HG03571 (cell line): ENCODE measurements at regions not wholly inside any gene's neighbourhood (a gene's known extent, or its start where the extent isn't known, plus 50 kb on each side); places are given as distances from the start of the nearest gene placed in this dataset.
"Not testable (repeated sequence)": the region's sequence is repeated elsewhere in the genome, so short reads cannot be mapped to it uniquely, and the experiment has no call there.

Source experiments
- ATAC-seq: cut with Tn5 transposase; IDR thresholded peaks from one replicate; pipeline ENCODE4 v1.9.1; 2021; ENCODE audit not compliant: unreplicated experiment

DNA sequence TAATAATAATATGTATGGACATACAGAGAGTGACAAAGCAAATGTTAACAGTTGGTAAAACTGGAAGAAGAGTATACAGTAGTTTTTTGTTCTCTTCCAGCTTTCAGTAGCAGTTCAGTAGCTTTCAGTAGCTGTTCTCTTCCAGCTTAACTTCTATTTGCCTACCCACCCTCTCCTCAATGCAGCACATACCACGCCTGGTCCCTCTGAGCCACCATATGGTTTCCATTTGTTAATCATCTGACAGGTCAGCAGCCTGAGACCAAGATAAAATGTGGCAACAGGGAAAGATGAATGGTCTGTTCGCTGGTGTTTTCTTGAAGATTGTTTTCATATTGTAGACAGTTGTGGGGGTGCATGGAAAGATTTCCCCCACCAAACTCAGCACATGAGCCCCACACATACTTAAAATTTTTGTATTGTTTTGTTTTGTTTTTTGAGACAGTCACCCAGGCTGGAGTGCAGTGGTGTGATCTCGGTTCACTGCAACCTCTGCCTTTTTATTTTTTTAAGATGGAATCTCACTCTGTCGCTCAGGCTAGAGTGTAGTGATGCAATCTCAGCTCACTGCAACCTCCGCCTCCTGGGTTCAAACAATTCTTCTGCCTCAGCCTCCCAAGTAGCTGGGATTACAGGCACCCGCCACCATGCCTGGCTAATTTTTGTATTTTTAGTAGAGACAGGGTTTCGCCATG lies 56.8 kb downstream of the ATP6V0E2 start:
- not testable (repeated sequence) for ATAC-seq

DNA sequence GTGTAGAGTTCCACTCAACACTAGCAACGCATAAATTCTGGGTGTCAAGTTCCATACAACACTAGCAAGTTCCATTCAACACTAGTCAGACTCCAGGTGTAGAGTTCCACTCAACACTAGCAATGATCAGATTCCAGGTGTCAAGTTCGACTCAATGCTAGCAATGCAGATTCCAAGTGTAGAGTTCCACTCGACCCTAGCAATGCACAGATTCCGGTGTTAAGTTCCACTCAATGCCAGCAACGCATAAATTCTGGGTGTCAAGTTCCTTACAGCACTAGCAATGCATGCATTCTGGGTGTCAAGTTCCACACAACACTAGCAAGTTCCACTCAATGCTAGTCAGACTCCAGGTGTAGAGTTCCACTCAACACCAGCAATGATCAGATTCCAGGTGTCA lies 60.0 kb downstream of the ATP6V0E2 start:
- not testable (repeated sequence) for ATAC-seq

DNA sequence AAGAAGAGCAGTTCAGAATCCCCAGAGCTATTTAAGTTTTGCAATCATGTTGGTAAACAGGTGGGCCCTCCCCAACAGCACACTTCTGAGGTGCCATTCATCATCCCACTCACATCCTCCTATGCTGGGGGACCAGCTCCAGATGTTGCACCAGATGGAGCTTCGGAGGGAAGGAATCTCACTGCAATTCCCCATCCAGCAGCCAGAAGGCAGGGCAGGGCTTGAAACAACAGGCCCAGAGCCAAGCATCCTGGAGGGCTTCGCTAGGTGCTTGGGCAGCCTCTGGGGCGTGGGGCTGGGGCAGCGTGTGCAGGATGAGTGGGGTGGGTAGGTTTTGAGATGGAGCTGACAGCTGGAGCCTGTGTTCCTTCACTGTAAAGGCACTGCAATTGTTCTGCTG lies 73.6 kb downstream of the ATP6V0E2 start:
- not testable (repeated sequence) for ATAC-seq

DNA sequence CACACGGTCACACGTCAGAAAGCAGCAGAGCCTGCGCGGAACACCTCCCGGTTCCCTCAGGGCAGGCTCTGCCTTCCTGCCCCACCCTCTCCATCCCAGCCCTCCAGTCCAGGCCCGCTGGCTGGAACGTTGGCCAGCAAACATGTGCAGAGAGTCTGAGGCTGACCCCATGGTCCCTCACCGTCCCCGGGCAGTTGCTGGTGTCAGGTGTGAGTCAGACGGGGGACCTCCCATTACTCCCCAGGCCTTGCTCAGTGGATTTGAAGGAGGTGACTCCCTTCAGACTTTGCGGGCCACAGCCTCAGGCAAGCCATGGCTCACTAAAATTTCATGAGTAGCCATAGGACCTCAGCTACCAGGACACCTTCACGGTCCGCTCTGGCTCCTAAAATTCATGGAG lies 74.7 kb downstream of the ATP6V0E2 start:
- ATAC-seq, result not testable (repeated sequence)

DNA sequence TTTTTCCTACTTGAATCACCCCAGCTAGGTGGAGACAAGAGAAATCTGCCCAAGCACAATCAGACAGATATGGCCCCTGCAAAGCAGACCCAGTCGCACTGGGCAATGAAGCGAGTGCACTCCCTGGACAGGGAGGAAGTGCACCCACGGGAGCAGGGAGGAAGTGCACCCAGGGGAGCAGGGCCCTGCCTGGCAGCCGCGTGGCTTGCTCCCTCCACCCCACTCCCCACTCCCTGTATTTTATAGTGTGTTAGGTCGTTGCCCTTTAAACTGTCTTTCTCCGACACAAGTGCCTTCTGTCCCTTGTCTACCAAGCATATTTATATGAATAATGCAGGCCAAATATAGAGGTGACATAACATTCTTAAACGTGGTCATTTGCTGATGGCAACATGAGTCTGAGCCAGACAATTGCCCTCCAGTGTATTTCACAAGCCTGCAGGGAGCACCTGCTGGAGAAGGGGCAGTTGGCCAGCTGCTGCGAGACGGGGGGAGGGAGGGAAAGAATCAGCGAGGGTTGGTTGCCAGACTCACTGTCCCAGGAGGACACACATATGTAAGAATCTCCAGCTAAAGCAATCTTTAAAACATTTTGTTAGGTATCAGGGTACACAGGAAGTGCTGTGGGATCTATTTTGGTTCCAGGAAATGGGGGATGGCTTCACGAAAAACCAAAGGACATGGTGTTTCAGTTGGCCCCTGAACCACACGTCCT lies 76.3 kb downstream of the ATP6V0E2 start:
- not testable (repeated sequence) for ATAC-seq

DNA sequence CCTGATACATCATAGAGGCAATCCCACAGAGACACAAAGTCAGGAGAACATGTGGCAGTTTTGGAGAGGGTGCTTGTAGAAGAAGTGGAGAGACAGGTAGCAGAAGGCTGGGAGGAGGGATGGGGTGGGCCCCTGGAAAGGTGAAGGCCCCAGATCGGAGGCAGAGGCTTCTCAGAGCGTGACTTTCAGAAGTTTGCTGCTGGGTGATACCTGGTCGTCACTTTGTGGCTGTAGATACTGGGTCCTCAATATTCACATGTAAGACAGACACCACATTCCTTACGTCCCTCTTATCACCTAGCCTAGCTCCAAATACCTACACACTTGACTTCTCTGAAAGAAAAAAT lies 76.8 kb downstream of the ATP6V0E2 start:
- ATAC-seq, result not testable (repeated sequence)

DNA sequence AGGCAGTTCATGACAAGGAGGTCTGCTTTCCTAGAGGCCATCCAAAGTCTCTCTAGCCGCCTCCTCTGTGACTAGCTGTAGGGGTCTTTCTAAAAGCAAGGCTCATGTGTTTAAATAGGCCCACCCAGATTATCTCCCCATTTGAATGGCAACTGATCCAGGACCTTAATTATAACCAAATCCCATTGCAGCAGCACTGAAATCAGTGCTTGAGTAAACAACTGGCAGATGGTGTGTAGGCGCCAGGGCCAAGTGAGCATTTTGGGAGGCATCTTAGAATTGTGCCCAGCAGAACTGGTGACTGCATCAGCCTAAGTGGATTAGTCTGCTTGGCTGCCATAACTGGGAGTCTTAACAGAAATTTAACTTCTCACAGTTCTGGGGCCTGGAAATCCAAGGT lies 77.8 kb downstream of the ATP6V0E2 start:
- ATAC-seq, result not testable (repeated sequence)

DNA sequence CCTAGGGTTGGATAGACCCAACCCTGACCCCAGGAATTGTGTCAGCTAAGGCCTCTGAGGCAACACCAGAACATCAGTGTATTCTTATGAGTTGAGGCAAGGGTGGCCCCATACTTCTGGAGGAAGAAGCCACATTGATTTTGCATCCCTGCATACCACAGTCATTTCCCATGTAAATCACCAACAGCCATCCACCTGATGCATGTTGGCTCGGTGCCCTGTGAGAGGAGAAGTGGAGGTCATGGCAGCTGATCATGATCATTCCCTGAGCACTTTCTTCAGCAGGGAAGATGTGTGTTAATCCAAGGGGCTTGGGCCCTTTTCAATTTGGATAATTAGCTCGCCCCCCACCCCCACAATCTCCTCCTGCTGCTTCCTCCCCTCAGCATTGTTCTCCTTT lies 85.1 kb downstream of the ATP6V0E2 start:
- not testable (repeated sequence) for ATAC-seq

DNA sequence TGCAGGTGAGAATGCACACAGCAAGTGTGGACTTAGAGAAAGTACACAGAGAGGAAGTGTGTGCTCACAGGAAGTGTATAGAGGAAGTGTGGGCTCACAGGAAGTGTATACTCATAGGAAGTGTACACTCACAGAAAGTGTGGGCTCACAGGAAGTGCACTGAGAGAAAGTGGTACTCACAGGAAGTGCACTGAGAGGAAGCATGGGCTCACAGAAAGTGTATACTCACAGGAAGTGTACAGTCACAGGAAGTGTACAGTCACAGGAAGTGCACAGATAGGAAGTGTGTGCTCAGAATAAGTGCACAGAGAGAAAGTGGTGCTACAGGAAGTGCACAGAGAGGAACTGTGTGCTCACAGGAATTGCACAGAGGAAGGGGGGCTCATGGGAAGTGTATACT lies 87.1 kb downstream of the ATP6V0E2 start:
- not testable (repeated sequence) for ATAC-seq

DNA sequence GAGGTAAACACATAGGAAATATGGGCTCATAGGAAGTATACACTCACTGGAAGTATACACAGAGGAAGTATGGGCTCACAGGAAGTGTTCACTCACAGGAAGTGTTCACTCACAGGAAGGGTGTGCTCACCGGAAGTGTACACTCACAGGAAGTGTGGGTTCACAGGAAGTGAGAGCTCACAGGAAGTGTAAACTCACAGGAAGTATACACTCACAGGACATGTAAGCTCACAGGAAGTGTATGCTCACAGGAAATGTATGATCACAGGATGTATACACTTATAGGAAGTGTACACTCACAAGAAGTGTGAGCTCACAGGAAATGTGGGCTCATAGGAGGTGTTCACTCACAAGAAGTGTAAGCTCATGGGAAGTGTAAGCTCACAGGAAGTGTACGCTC lies 88.1 kb downstream of the ATP6V0E2 start:
- ATAC-seq, result not testable (repeated sequence)

DNA sequence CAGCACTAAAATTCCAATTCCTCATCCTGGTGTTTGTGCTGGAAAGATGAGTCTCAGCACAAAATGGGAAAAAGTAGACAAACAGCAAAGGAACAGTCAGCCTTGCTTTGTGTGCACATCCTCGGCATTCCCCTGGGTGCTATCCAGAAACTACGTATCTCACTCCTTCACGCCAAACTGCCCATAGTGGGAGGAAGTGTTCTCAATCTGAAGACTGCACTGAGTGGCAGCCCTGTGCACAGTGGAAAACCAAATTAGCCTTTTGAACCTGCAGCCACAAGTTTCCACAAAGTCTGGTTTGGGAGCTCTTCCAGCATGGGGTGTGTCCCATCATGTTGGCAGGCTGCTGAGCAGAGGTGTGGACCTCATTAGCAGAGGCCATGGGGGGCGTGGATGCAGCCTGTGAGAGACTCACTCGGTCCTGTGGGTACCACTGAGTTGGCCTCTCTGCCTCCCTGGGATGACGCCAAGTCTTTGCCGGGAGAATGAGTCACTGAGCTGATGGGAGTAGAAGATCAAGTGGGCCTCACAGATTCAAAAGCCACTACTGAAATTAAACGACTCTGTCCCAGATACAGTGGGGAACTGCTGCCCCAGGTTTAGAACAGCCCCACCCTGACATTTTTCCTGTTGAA lies 89.0 kb downstream of the ATP6V0E2 start:
- ATAC-seq, result not testable (repeated sequence)

DNA sequence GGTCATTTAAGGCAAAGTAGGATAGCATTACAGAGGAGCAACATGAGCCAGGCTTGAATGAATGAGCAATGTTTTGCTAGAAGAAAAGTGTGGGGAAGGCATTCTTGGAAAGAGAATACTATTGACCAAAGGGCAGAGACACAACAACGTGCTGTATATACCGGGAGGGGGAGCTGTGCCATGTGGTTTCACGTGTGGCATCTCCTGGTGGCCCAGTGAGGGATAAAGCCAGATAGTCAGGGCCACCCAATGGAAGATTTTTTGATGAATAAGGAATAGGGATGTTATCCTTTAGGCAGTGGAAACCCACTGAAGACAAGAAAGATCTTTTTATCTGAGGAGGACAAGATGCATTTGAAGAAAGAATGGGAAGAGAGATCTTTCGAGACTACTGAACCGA lies 90.2 kb downstream of the ATP6V0E2 start:
- not testable (repeated sequence) for ATAC-seq

DNA sequence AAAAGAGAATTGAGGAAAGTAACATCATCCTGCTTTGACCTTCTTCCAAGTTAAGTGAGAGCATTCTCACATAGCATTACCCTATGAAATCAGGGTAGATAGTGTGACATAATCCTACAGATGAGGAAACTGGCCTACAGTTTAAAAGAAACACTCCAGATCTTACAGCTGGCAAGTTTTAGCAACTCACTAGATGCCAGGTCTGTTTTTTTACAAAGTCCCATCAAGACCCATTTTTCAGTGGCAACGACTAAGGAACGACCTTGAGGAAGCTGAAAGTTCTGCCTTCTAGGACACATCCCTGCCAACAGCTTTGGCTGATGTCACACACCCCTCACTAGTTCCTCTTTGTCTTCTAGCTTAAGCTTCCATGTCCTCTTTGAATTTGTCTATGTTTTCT lies 92.7 kb downstream of the ATP6V0E2 start:
- not testable (repeated sequence) for ATAC-seq

DNA sequence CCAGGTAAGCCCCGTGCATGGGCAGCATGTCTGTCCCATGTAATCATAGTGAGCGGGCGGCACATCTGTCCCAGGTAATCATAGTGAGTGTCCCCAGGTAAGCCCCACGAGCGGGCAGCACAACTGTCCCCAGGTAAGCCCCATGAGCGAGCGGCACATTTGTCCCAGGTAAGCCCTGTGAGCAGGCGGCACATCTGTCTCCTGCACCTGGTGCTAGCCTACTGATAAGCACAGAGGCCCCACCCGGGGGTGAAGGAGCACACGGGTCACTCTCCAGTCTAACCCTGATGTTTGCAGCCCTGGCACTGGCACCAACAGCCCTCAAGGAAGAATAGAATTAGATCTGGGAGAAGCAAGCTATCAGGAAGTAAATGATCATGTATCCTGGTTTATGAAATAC lies 99.2 kb downstream of the ATP6V0E2 start:
- ATAC-seq, result not testable (repeated sequence)

DNA sequence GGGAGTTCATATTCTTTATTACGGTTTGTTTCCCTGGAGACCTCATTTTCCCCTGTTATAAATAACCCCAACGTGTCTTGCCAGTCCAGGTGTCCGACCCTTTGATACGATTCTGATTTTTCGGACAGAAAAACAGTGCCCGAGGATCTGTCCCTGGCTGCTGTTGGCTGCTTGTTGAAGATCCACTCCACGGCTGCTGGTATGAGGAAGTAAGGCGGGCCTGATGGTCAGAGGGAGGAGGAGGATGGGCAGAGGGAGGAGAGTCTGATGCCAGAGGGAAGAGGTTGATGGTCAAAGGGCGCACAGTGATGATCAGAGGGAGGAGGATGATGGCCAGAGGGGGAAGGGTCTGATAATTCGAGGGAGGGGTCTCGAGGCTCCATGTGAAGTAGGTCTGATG lies 99.9 kb downstream of the ATP6V0E2 start:
- not testable (repeated sequence) for ATAC-seq

DNA sequence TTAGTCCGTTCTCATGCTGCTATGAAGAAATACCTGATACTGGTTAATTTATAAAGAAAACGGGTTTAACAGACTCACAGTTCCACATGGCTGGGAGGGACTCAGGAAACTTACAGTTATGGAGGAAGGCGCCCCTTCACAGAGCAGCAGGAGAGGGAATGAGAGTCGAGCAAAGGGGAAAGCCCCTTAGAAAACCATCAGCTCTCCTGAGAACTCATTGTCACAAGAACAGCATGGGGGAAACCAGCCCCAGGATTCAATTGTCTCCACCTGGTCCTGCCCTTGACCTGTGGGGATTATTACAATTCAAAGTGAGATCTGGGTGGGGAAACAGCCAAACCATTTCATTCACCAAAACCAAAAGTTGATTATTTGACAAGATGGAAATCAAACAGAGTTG lies 101.8 kb downstream of the ATP6V0E2 start:
- ATAC-seq, result not testable (repeated sequence)

DNA sequence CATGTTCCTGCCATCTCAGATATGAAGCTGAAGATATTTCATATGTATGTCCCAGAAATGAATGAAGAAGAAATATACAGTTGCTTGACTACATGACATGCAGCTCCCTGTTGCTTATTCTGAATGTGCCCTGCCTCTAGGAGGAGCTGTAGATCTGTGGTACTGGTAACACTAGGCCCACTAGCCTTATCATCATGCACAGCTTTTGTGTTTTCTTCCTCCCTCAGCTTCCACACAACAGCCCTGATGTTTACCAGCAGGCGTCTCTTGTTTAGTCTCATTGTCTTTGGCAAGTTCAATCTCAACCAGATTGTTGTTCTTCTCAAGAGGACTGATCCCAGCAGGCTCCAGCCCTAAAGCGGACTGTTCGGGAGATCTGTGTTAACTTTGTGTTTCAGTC lies 104.8 kb downstream of the ATP6V0E2 start:
- ATAC-seq, result not testable (repeated sequence)

DNA sequence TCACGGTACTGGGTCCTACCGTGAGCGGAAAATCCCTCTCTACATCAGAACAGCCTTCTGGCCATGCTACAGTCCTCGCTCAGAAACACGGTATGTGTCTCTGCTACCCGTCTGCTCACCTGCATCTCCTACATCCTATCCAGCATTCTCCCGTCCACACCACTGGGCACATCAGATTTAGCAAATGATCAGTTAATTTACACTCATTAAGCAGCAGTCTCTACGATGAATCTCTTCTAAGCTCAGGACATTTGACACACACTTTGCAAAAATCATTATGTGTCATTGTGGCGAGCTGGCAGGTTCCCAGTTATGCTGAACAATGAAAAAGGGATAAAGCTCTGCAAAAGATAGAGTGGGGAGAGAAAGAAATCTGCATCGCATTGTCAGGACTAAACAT lies 105.2 kb downstream of the ATP6V0E2 start:
- not testable (repeated sequence) for ATAC-seq

DNA sequence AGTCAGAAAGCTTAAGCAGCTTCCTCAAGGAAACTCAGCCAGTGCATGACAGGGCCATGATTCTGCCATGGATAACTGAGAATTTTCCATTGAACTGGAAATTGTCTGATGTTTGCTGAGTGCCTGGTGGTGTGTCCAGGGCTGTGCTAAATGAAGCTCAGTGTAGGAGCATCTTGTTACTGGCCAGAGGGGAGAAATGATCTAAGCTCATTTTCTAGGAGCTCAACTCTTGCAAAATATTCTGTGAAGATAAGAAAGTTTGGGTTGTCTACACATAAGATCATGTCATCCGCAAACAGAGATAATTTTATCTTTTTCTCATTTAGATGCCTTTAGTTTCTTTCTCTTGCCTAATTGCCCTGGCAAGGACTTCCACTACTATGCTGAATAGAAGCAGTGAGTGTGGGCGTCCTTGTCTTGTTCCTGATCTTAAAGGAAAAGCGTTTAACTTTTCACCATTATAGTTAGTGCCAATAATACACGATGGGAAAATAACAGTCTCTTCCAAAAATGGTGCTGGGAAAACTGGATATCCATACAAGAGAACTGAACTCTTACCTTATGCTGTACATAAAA lies 108.9 kb downstream of the ATP6V0E2 start:
- ATAC-seq, result not testable (repeated sequence)

DNA sequence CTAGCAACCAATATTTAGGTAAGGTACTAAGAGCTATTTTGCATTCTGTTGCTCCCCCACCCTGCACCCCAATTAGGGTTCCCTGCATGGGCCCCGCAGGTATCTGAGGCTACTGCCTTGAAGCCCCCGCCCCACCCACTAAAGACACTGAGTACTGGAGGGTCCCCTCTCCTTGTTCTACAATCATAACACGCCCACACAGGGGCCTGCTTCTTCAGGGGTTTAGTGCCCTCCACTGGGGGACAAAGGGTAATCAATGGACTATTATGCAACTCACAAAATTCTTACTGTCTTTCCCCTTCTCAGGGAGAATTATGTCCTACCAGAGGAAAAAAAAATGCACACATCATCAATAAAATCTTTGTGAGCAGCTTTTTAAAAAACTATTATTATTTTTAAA lies 113.1 kb downstream of the ATP6V0E2 start:
- ATAC-seq, result not testable (repeated sequence)

DNA sequence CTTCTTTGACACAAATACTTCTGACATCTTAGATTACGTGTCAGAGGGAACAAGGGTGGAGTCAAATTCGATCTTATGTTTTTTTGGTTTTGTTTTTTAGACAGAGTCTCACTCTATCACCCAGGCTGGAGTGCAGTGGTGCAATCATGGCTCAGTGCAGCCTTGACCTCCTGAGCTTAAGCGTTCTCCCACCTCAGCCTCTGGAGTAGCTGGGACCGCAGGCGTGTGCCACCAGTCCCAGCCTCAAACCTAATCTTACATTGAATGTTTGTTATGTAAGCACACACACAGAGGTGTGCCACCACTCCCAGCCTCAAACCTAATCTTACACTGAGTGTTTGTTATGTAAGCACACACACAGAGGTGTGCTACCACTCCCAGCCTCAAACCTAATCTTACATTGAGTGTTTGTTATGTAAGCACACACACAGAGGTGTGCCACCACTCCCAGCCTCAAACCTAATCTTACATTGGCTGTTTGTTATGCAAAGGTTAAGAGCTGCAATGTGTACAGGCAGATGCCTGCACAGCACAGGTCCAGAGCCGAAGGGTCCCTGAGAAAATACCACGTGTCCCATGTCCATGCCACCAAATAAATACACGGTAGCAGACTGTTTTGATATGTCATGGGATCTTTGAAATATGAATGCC lies 118.0 kb downstream of the ATP6V0E2 start:
- ATAC-seq, result not testable (repeated sequence)
